ENCODE measurements at regions not wholly inside any gene's neighbourhood (a gene's known extent, or its start where the extent isn't known, plus 50 kb on each side); places are given as distances from the start of the nearest gene placed in this dataset.

DNA sequence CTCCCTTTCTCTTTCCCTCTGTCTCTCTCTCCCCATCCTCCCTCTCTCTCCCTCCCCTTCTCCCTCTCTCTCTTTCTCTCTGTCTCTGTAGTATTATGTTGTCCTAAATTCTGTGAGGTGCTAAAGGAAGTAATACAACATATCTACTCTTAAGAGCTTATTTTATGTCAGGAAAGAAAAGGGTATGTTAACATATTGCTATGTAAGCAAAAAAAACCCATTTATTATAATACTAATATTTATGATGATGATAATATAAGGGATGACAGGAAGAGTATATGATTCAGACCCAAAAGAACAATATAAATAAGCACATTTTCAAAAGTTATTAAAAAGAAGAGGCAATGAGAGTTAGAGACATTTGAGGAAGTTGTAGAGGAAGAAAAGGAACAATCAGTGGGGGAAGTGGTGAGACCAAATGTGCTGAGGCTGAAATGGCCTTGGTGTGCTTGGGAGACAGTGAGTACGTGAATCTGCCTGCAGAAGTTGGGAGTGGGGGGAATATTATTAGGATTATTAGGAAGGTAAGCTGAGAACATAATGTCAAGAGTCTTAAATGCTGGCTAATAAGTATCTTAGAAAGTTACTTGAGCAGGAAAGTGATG, 303.6 kb upstream of the FERMT1 start:
- TF ChIP-seq, protein P1, sequence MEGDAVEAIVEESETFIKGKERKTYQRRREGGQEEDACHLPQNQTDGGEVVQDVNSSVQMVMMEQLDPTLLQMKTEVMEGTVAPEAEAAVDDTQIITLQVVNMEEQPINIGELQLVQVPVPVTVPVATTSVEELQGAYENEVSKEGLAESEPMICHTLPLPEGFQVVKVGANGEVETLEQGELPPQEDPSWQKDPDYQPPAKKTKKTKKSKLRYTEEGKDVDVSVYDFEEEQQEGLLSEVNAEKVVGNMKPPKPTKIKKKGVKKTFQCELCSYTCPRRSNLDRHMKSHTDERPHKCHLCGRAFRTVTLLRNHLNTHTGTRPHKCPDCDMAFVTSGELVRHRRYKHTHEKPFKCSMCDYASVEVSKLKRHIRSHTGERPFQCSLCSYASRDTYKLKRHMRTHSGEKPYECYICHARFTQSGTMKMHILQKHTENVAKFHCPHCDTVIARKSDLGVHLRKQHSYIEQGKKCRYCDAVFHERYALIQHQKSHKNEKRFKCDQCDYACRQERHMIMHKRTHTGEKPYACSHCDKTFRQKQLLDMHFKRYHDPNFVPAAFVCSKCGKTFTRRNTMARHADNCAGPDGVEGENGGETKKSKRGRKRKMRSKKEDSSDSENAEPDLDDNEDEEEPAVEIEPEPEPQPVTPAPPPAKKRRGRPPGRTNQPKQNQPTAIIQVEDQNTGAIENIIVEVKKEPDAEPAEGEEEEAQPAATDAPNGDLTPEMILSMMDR (optimal IDR thresholded peaks at IDR 0.05 in 1 of 3, IDR thresholded peaks at IDR 0.05 in 1 of 3, conservative IDR thresholded peaks at IDR 0.05 in 1 of 3; ENCODE audit: extremely low read depth in 1 of 3, insufficient read depth in 2 of 3, low read length in 3 of 3), result no peak
- no peak for TF ChIP-seq EZH2 (IDR thresholded peaks at IDR 0.05; ENCODE audit: low read length)

All from keratinocyte (primary cell).